UCSD-AML1 (cell line): ENCODE measurements at regions not wholly inside any gene's neighbourhood (a gene's known extent, or its start where the extent isn't known, plus 50 kb on each side); places are given as distances from the start of the nearest gene placed in this dataset.
"Not testable (repeated sequence)": the region's sequence is repeated elsewhere in the genome, so short reads cannot be mapped to it uniquely, and the experiment has no call there.

Experiments
- DNase-seq: peaks from one replicate; lab custom pipeline; 2025; ENCODE audit not compliant: unreplicated experiment; lab: John Stamatoyannopoulos, UW

DNA sequence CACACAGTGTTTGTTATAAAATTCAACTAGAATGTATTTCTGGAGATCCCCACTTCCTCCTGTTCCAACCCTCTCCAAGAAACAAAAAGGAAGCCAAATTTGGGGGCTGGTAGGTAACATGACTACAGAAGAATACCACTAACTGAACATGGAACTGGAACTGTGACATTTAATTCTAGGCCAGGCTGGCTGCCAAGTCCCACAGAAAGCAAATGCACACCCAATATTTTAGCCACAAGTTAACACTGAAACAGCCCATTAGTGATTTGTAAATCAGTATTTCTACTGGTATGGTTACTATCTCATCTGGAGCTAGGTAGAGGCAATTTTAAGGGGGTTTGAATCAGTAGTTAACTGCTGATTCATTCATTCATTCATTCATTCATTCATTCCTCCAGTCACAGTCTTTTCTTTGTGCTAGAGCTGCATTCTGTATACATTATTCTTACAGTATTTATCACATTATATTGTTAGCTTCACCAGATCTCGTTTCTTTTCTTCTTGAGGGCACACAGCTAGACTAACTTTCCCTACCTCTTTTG lies 131.7 kb upstream of the GDNF start:
- no peak for DNase-seq

DNA sequence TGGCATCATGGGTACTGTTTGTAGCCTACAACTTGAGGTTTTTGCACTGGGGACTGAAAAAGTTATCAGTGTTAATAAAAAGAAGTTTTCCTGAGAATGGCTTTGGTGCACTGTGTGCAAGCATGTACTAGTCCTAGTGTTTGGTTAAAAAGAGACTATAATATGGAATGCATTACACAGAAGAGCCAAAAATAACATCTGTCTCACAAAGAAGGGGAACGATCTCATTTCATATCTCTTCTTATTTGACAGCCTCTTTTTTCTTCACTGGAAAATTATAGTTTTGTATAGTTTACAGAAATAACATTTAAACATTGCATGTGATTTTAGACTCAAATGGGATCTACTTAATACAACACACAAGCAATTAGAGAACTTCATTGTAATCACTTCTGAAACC lies 127.0 kb upstream of the GDNF start:
- no peak for DNase-seq

DNA sequence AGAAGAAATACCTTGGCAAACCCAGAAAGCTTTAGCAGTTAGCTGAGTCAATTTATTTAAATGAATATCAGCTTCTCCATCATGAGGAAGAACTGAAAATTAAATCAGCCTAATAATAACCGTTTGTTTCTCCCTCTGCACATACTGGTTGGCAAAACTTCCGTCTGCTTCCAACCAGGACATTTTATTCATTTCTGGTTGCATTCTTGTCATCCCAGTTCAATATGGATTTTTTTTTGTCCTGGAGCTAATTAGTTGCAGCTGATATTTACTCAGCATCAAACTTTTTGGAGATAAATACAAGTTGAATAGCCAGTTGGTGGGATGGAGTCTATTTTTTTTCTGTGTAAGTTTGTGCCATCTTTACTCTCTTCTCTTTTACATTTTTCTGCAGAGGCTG lies 126.5 kb upstream of the GDNF start:
- DNase-seq, result no peak

DNA sequence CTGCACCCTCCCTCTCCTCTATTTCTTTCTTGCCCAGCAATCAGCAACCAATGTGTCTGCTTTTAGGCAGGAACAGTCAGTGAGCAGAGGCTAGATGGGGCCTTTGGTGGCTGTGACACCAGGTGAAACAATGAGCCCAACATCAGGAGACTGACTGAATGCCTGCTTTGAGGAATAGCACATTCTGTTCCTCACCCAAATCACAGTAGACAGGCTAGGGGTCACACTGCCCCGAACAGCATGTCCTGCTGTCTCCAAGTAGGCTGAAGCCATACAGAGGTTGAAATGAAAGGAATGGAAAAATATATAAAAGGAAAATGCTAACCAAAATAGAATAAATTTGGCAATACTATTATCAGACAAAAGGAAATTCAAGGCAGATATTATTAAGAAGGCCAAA lies 122.5 kb upstream of the GDNF start:
- no peak for DNase-seq

DNA sequence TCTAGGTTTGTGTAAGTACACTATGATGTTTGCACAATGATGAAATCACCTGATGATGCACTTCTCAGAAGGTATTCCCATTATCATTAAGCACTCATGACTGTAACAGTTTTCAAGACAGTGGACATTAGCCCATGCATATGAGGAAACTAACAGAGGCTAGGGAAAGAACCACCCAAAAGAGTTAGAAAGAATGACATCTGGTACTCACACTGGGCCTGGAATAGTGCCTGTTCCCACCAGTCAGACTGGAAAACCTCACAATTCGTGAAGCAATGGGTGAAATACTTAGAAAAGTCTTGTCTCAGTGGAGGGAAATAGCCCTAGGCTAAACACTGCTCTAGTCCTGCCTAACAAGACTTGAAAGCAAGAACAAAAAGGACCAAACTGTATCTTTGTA lies 117.4 kb upstream of the GDNF start:
- no peak for DNase-seq

DNA sequence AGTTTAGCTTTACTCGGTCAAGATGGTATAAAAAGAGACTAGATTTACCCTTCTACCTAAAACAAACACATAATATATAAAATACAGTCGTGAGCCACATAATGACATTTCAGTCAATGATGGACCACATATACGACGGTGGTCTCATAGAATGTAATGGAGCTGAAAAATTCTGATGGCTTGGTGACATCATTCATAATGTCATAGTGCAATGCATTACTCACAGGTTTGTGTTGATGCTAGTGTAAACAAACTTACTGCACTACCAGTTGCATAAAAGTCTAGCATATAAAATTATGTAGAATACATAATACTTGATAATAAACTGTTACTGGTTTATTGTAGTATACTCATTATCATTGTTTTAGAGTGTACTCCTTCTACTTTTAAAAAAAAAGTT lies 115.9 kb upstream of the GDNF start:
- DNase-seq, result no peak

DNA sequence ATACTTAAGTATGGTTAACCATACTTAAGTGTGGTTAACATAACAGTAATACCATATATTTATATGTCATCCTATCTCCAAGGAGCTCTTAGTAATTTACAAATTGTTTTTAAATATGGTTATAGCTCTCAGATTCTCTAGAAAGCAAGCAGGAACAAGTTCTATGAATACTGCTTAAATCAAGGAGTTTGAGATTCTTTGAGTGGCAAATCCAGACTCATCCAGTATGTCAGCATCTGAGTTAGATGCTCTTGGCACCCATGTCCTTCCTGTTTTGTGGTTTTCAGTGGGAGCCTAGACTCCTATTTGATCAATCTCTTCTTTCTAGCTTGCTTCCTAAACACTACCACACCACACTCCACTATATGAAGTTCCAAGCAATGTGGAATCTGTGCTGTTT lies 114.7 kb upstream of the GDNF start:
- no peak for DNase-seq

DNA sequence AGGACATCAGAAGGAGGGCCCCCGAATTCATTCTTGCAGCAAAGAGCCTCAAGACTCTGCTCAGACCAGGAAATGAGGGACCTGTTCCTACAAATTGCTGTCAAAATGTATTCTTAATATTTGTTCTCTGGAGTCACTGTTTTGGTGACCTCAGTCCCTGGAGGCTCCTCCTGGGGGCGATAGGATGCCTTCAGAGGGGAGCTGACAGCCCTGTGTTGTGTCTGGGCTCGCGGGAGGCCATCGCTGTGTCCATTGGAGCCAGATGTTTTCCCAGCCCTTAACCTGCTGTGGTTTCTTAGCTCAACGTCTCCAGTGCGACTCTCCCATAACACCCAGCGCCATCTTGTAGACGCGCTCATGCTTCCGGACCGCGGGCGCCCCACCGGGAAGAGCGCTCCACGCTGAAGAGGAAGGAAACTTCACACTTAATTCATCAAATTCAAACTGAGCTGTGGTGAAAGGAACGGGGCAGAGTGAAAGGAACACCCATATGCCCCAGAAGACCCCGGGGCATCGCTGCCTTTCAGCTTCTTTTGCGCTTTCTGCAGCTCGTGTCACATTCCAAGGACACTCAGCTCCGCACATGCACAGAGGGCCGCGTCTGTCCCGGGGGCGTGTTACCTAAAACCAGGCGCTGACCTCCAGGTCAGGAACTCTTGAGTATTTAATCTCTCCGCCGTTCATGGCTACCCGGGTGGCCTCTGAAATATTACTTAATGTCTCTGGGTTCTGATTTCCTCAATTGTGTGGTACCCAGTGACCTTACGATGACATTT lies 112.3 kb upstream of the GDNF start:
- no peak for DNase-seq

DNA sequence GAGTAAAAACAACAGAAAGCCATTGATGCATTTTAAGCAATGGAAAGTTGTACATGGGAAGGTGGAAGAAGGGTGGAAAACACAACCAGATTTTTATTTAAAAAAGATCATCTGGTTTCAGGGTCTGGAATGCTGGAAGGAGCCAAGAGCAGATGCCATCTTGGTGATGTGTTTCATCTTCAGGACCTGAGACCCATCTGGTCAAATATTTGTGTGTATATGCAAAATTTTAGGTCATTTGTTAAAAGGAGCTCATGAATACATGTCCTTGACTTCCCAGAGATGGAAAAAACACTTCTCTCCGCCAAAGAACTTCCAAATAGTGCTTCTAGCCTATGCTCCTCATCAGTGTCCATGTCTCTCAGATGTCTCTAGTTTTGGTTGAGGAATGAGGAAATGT lies 110.6 kb upstream of the GDNF start:
- no peak for DNase-seq

DNA sequence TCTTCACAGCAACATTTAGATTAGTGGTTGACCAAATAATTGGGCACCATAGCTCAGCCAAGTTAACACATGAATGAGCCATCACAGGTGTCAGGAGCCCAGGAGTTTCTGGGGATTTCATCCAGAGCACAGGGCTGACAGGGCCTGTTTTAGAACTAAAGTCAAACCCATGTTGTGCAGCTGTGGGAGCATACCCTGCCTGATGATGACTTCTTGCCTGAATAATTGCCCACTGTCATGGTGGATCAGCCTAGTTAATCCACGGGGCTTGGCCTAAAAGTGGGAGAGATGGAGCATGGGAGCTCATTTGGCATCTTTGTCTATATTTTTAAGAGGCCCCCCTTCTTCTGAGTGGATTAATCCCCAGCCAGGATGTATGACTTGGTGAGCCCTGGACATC lies 105.6 kb upstream of the GDNF start:
- DNase-seq, result no peak

DNA sequence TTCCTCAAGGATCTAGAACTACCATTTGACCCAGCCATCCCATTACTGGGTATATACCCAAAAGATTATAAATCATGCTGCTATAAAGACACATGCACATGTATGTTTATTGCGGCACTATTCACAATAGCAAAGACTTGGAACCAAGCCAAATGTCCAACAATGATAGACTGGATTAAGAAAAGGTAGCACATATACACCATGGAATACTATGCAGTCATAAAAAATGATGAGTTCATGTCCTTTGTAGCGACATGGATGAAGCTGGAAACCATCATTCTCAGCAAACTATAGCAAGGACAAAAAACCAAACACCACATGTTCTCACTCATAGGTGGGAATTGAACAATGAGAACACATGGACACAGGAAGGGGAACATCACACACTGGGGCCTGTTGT lies 103.3 kb upstream of the GDNF start:
- DNase-seq, result not testable (repeated sequence)

DNA sequence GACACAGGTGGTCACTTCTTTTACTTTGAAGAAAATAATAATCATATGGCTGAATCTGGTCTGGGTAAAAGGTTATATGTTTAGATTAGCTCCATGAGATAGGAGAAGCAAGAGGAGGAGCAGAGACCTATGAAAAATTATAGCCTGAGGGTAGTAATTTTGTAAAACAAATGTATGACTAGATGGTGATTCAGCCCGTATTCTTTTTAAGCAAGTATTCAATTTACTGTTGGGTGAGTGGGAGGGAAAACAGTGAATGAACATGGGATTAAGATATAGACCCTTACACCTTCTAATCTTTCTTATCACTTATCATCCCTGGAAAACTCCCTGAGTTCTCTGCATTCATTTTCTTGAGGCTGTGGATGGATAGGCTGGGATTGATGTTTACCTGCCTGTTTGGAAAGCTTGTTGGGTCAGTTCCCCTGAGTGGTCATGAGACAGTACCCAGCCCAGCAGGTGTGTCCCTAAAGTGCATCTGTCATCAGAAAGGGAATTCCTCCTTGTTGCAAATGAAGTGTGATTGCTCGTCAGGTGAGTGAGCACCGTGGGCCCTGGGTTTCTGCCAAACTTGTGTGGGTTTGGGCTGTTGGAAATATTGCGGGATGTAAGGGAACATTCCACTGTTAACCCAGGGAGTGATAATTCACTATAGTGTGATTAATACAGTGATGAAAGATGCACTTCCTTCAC lies 101.2 kb upstream of the GDNF start:
- DNase-seq, result no peak

DNA sequence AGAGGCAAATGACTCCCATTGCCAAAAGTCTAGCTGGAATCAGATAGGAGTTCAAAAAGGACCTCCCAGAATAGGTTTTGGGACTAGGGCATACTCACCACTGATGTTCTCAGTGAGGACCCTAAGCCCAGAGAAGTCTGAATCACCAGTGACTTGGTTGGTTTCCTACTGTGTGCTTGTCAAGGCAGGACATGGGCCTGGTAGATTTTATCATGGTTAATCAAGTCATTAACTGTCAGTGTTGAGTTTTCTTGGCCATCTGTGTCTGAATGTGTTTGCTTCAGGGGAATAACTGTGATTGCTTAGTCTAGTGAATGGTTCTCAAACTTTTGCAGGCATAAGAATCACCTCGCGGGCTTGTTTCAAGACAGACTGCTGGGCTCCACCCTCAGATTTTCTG lies 99.0 kb upstream of the GDNF start:
- no peak for DNase-seq

DNA sequence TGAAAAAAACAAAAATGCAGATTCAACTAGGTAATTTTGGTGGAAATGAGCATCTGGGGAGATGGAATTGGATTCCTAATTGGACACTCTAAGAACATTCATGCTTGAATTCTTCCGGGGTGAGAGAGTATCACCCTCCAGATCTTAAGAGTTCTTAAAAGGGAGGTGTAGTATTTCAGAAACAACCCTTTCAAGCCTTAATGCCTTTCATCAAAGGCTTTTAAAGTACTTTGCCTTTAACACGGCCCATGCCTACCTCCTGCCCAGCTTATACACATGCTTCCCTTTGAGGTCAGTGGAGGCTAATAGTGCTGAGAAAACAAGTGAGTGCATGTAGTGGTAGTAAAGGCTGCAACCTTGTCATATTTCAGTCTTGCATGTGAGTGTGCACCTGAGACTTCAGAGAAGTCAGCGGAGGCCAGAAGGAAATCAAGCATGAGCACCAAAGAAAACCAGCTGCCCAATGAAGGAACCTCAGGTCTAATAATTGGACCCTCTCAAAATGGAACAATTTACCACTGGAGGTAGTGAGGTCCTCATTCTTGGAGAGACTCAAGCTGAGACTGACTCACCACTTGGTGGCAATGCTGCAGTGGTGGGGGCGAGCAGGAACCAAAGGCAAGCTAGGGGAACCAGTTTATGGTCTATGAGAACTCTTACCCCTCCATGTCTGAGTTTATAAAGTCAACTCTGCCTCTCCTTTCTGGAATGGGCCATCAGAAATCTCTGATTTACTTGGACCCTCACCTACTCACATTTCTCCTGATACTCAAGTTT lies 98.4 kb upstream of the GDNF start:
- DNase-seq, result no peak

DNA sequence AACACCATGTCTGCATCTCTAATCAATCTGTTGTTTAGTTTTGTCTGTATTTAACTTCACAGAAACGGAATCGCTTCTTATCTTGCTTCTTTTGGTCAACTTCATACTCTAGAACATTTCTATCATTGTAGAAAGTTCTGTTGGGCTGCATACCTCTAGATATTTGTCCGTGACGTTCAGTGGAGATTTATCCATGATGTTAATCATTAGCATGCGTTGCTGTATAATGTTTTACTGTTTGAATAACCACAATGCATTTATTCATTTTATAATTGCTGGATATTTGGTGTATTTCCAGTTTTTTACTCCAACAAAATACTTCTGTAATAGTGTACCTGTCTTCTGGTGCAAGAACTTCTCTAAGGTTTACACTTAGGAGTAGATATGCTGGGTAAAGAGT lies 96.2 kb upstream of the GDNF start:
- DNase-seq, result no peak

DNA sequence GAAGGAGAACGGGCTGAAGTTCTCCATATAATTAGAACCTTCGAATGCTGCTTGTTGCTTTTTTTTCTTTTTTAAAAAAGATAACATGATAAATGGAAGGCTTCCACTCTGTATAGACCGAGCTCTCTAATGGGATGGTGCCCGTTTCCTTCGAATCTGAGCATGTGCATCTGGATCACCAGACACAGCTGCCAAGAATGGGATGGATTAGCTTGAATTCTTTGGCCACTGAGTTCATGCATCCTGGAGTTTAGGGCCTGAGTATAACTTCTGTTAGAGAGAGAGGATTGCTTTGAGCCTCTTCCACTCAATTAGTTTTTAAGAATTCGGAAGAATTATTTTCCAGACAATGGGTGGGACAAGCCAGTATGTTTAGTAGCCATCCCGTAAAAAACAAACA lies 93.7 kb upstream of the GDNF start:
- DNase-seq, result no peak

DNA sequence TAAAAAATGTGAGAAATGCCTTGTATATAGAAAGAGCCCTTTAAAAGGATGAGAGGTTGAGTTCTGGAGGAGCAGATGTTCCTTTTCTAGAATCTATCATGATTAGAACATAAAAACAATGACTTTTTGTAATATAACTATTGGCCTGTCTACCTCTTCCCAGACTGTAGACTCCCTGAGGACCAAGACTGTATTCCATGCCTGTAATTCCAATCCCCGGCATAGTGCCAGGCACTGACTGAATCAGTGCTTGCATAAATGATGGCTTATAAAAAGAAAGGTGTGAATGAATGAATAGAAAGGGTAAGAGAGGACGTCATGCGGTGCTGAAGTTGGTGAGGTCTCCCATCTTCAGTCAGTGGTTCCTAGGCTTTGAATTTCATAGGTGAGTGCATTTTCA lies 92.6 kb upstream of the GDNF start:
- DNase-seq, result no peak

DNA sequence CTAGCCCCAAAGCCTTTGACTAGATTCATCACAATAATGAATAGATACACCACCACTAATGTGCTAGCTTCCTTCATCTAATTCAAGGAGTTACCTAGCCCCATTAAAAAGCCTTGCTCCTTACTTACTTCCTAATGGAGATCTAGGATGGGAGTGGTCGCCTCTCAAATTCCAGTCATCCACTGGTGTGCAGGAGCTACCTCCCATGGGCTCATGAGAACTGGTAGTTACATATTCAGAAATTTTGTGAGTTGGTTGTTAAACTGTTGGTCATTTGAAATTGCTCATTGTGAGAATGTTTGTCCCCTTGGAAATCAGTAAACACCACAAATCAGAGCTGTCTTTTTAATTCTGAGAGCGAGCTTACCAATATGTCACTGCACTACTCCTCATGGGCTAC lies 91.7 kb upstream of the GDNF start:
- no peak for DNase-seq

DNA sequence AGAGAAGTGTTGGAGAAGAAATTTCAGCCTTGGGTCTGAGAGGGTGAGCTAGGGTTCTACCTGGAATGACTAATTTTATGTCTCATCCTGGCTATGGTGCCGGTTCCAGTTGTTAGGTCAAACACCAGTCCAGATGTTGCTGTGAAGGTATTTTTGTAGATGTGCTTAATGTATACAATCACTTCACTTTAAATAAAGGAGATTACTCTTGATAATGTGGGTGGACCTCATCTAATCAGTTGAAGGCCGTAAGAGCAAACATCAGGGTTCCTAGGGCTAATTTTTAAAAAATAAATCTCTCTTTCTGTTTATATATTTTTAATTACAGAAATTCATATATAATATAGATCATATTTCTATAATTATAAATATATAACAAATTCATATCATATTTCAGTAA lies 90.5 kb upstream of the GDNF start:
- no peak for DNase-seq

DNA sequence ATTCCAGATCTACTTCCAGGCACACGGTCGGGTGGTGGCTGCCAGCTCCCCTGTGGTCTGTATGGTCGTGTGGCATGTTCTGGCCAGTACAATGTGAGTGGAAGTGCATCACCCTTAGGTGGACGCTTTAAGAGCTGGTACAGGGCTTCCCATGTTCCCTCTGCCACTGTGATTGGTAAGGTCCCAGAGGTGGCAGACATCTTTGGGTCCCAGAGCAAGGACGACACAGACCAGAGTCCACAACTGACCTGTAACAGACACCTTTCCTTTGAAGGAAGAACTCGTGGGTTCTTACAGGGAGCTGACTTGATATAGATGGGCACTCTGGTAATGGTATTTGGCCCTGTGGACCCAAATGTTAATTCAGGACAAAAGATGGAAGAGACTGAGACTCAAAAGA lies 90.0 kb upstream of the GDNF start:
- DNase-seq, result no peak

DNA sequence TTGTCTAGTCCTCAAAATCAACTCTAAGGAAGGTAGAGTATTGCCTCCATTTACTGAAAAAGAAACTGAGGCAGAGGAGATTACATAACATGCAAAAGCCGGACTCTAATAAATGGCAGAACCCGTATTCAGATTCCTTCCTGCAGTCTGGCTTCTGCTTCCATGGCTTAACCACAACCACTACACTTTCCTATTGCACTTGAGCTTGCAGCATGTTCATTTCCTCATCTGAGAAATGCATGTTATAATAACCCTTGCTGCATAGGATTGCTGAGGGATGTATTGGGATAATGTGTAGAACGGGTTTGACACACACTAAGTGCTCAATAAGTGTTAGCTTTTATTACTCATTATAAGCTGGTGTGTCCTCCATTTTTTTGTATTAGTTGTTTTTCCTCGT lies 87.9 kb upstream of the GDNF start:
- DNase-seq, result not testable (repeated sequence)

DNA sequence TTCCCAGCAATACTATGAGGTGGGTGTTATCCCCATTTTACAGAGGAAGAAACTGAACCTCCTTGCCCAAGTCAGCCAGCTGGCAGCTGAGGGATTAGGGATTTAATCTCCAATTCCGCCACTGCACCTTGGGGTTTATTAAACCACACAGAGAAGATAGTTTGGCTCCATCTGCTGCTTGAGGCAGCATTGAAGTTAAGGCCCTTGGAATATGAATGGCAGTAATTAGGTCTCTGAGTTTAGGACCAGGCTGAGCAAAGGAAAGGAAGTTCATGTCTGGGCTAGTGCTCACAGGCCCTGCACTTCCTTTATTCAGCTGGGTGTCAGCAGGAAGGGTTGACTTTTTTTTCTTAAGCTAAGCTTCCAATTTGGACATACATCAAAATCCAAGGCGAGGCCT lies 86.9 kb upstream of the GDNF start:
- DNase-seq, result peak; percentile 19
